Adrenal gland (tissue), 9 donors: ENCODE measurements at regions not wholly inside any gene's neighbourhood (a gene's known extent, or its start where the extent isn't known, plus 50 kb on each side); places are given as distances from the start of the nearest gene placed in this dataset.
"Not testable (repeated sequence)": the region's sequence is repeated elsewhere in the genome, so short reads cannot be mapped to it uniquely, and the experiment has no call there.

Experiments used
- DNase-seq, 7 donors: peaks; one replicate each; pipeline ENCODE4 v3.0.0-alpha.2; 2019 to 2020
- H3K27ac ChIP-seq, 5 donors: fragments of 200-600 bp; sonication (generic) in 4 of 5; 1 replicate in 3 of 5; 2 replicates in 2 of 5; pipeline versions ENCODE4 v1.5.1 to v1.8.0; 2016 to 2020; ENCODE audit warnings: mild to moderate bottlenecking in 1 of 5
- H3K27me3 ChIP-seq: fragments of 200-600 bp; 2 replicates; pipeline ENCODE4 v1.8.0; 2021
- H3K36me3 ChIP-seq, 2 donors: fragments of 200-600 bp; replicated peaks in 1 of 2; 1 replicate in 1 of 2; 2 replicates in 1 of 2; pipeline versions ENCODE4 v1.5.1 to v1.8.0; 2018 to 2022
- H3K4me1 ChIP-seq, 2 donors: fragments of 200-600 bp; replicated peaks in 1 of 2; 1 replicate in 1 of 2; 2 replicates in 1 of 2; pipeline versions ENCODE4 v1.5.1 to v1.8.0; 2018 to 2021
- H3K4me3 ChIP-seq, 4 donors: fragments of 200-600 bp; sonication (generic) in 3 of 4; one replicate each; pipeline ENCODE4 v1.5.1; 2016 to 2018
- H3K9me3 ChIP-seq, 3 donors: fragments of 200-600 bp; sonication (generic) in 1 of 3; replicated peaks in 1 of 3; 1 replicate in 2 of 3; 2 replicates in 1 of 3; pipeline versions ENCODE4 v1.5.1 to v1.8.0; 2016 to 2021
- POLR2A ChIP-seq, 2 donors: fragments of 450-650 bp; IDR thresholded peaks; one replicate each; pipeline ENCODE4 v1.6.1; 2017; ENCODE audit warnings: antibody characterized with exemption in 2 of 2, mild to moderate bottlenecking in 2 of 2, moderate library complexity in 1 of 2
- WGBS, 4 donors: extraction: QIAGEN DNeasy Blood & Tissue Kit in 2 of 4; methylation state at CpG; one replicate each; pipeline versions ENCODE4 v1.1.5 to v1.1.7; 2013 to 2017; 5-methylcytosine and 5-hydroxymethylcytosine counted together
- intact Hi-C, 2 donors: fragments of 100-400 bp; cut with DNase I; formaldehyde crosslinking; loops; one replicate each; pipeline versions ENCODE4 v1.14.1 to v1.15.0; 2022 to 2023
- TF ChIP-seq, protein P1 (sequence below), 6 experiments: fragments of 450-650 bp in 4 of 6; fragments of 200-600 bp in 2 of 6; sonication (generic) in 1 of 6; IDR thresholded peaks; 1 replicate in 5 of 6; 2 replicates in 1 of 6; pipeline versions ENCODE4 v1.5.1 to v1.8.0; 2016 to 2021; ENCODE audit warnings: antibody characterized with exemption in 6 of 6, mild to moderate bottlenecking in 2 of 6, moderate library complexity in 1 of 6
- donor health status: healthy with polysubstance abuse.
- donor health status: Bipolar disorder and iron deficiency.
- donor health status: DM: yes; HTN: yes; CAD: no.
- donor health status: DM: no; HTN: no; CAD: no.
- donor health status: DM: no; HTN: no; CAD: no.

GRCh38 chr6:115839583-115840181, 221.0 kb downstream of the FRK start:
- Histone ChIP-seq H3K9me3 (no peaks in the 10 kb centered on the region), H3K4me1 (no peaks in the 10 kb centered on the region), H3K27ac (no peak overlapping the region), H3K27me3 (no peaks in the 10 kb centered on the region), H3K36me3 (no peaks in the 10 kb centered on the region), H3K4me3 (no peak overlapping the region)
- WGBS, 4 donors, result 71 to 77% (median 72%) methylated on average over 7 of the region's 7 CpGs
- intact Hi-C loops, result no loop called here
- DNase-seq, result no peak
- TF ChIP-seq, protein P1, sequence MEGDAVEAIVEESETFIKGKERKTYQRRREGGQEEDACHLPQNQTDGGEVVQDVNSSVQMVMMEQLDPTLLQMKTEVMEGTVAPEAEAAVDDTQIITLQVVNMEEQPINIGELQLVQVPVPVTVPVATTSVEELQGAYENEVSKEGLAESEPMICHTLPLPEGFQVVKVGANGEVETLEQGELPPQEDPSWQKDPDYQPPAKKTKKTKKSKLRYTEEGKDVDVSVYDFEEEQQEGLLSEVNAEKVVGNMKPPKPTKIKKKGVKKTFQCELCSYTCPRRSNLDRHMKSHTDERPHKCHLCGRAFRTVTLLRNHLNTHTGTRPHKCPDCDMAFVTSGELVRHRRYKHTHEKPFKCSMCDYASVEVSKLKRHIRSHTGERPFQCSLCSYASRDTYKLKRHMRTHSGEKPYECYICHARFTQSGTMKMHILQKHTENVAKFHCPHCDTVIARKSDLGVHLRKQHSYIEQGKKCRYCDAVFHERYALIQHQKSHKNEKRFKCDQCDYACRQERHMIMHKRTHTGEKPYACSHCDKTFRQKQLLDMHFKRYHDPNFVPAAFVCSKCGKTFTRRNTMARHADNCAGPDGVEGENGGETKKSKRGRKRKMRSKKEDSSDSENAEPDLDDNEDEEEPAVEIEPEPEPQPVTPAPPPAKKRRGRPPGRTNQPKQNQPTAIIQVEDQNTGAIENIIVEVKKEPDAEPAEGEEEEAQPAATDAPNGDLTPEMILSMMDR (IDR thresholded peaks at IDR 0.05), result no peak
- TF ChIP-seq POLR2A (IDR thresholded peaks at IDR 0.05), result no peak

DNA sequence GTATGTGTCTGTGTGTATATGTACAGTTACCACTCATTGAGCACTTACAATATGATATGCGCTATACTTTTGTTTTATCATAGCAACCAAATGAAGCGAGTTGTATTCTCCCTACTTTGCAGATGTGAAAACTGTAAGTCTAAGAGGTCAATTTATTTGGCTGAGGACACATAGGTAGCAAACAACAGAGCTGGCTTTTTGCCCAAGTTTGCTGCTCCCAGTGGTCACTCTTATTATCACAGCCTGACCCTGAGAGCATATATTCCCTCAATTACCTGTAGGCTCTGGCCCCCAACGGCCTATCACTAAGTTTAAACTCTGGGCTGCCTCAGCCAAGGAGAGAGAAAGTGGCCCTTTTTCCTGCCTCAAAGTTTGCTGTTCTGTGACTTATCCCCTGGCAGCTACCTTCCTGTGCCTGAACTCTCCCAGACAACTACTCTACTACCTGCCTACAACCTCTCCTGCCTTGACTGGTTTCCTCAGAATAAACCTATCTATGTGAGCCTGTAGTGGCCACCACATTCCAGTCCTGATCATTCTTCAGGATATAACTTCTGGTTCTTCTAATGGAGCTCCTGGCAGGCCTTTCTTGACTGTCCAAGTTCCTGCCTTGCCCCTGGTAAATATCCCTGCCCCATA, 221.8 kb downstream of the FRK start:
- Histone ChIP-seq H3K27ac (no peak overlapping the region), H3K4me1 (no peaks in the 10 kb centered on the region), H3K9me3 (no peaks in the 10 kb centered on the region), H3K36me3 (no peaks in the 10 kb centered on the region), H3K27me3 (no peaks in the 10 kb centered on the region), H3K4me3 (no peak overlapping the region)
- TF ChIP-seq, protein P1 (IDR thresholded peaks at IDR 0.05), result peak in 4 of 6 experiments; percentile 35 to 48 (median 42)
- no peak for TF ChIP-seq POLR2A (IDR thresholded peaks at IDR 0.05)
- 60 to 71% (median 69%) methylated on average over 3 of the region's 3 CpGs for WGBS, 4 donors
- intact Hi-C loops, result no loop called here
- peak in 6 of 7 donors; percentile 23 to 70 (median 48) for DNase-seq

- no peak for DNase-seq
- Histone ChIP-seq H3K9me3 (no peaks in the 10 kb centered on the region), H3K36me3 (no peaks in the 10 kb centered on the region), H3K4me1 (no peaks in the 10 kb centered on the region), H3K27me3 (no peaks in the 10 kb centered on the region), H3K27ac (no peak overlapping the region), H3K4me3 (no peak overlapping the region)
- TF ChIP-seq, protein P1 (IDR thresholded peaks at IDR 0.05), result no peak
- no peak for TF ChIP-seq POLR2A (IDR thresholded peaks at IDR 0.05)
- intact Hi-C loops, result no loop called here
- 87 to 96% (median 92%) methylated on average over 4 of the region's 4 CpGs for WGBS, 4 donors
Observed at GRCh38 chr6:115838216-115838615, 222.5 kb downstream of the FRK start.

GRCh38 chr6:115836374-115836773, 224.3 kb downstream of the FRK start:
- 93 to 99% (median 97%) methylated on average over 12 to 13 of the region's 13 CpGs for WGBS, 4 donors
- H3K27ac ChIP-seq, DNase-seq, intact Hi-C loops, H3K9me3 ChIP-seq, H3K4me1 ChIP-seq, H3K4me3 ChIP-seq, H3K27me3 ChIP-seq, H3K36me3 ChIP-seq: not testable (repeated sequence)

DNA sequence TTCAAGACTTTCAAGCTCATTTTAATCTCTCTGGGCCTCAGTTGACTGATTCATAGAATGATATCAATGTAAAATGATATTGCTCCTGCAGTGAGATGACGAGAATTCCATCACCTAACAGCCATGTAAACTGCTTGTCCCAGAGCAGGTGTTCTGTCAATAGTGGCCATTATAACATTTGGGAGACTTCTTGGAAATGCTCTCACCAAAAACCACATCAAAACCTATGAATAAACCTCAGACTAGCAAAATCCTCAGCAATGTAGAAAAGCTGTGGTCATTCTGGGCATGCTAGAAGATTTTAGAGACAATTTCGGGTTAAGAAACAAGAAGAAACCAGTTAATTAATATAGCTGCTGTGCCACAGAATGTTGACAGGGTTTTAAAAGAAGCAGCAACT, 225.4 kb downstream of the FRK start:
- intact Hi-C loops, result no loop called here
- 42 to 95% (median 75%) methylated on average over 2 of the region's 2 CpGs for WGBS, 4 donors

DNA sequence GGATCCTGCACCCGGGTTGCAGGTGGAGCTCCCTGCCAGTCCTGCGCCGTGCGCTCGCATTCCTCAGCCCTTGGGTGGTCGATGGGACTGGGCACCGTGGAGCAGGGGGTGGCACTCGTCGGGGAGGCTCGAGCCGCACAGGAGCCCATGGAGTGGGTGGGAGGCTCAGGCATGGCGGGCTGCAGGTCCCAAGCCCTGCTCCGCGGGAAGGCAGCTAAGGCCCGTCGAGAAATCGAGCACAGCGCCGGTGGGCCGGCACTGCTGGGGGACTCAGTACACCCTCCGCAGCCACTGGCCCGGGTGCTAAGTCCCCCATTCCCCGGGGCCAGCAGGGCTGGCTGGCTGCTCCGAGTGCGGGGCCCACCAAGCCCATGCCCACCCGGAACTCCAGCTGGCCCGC, 226.1 kb downstream of the FRK start:
- H3K4me3 ChIP-seq, H3K27me3 ChIP-seq, H3K4me1 ChIP-seq, H3K36me3 ChIP-seq, H3K27ac ChIP-seq, H3K9me3 ChIP-seq, DNase-seq, intact Hi-C loops: not testable (repeated sequence)
- WGBS, 4 donors, result 83 to 93% (median 91%) methylated on average over 1 to 27 of the region's 27 CpGs

More for the DNA sequence above, 225.4 kb downstream of the FRK start:
- Histone ChIP-seq H3K36me3 (no peaks in the 10 kb centered on the region), H3K9me3 (no peaks in the 10 kb centered on the region), H3K27me3 (no peaks in the 10 kb centered on the region), H3K27ac (no peak overlapping the region), H3K4me1 (no peaks in the 10 kb centered on the region), H3K4me3 (no peak overlapping the region)
- TF ChIP-seq POLR2A (IDR thresholded peaks at IDR 0.05), result no peak
- TF ChIP-seq, protein P1 (IDR thresholded peaks at IDR 0.05), result no peak
- no peak for DNase-seq
